Hepatocyte (in vitro differentiated cells): ENCODE measurements at regions not wholly inside any gene's neighbourhood (a gene's known extent, or its start where the extent isn't known, plus 50 kb on each side); places are given as distances from the start of the nearest gene placed in this dataset.

Experiments
- DNase-seq: peaks from one replicate; pipeline ENCODE4 v3.0.0-alpha.2; 2016; ENCODE audit warnings: low spot score
- H2AFZ ChIP-seq: fragments of 200-600 bp; sonication (generic); 2 replicates; pipeline ENCODE4 v1.6.0; 2016; ENCODE audit warnings: antibody characterized with exemption, mild to moderate bottlenecking
- H3K27ac ChIP-seq: fragments of 200-600 bp; sonication (generic); 2 replicates; pipeline ENCODE4 v1.5.1; 2016; ENCODE audit warnings: mild to moderate bottlenecking
- H3K27me3 ChIP-seq: fragments of 200-600 bp; sonication (generic); 2 replicates; pipeline ENCODE4 v1.6.1; 2016
- H3K36me3 ChIP-seq: fragments of 200-600 bp; sonication (generic); replicated peaks from 2 replicates; pipeline ENCODE4 v1.5.1; 2016; ENCODE audit warnings: low read depth; ENCODE audit not compliant: insufficient read depth
- H3K4me1 ChIP-seq: fragments of 200-600 bp; sonication (generic); 2 replicates; pipeline ENCODE4 v1.5.1; 2016; ENCODE audit warnings: mild to moderate bottlenecking, moderate library complexity; ENCODE audit not compliant: insufficient read depth
- H3K4me2 ChIP-seq: fragments of 200-600 bp; sonication (generic); 2 replicates; pipeline ENCODE4 v1.6.0; 2016
- H3K4me3 ChIP-seq: fragments of 200-600 bp; sonication (generic); 2 replicates; pipeline ENCODE4 v1.5.1; 2016; ENCODE audit warnings: mild to moderate bottlenecking
- H3K79me2 ChIP-seq: fragments of 200-600 bp; sonication (generic); 2 replicates; pipeline ENCODE4 v1.6.0; 2017; ENCODE audit warnings: mild to moderate bottlenecking
- H3K9me2 ChIP-seq: fragments of 200-600 bp; sonication (generic); replicated peaks from 2 replicates; pipeline ENCODE4 v1.6.0; 2017; ENCODE audit warnings: mild to moderate bottlenecking; ENCODE audit not compliant: insufficient read depth
- H3K9me3 ChIP-seq: fragments of 200-600 bp; sonication (generic); 2 replicates; pipeline ENCODE4 v1.5.1; 2016; ENCODE audit warnings: low read depth, mild to moderate bottlenecking
- H4K20me1 ChIP-seq: fragments of 200-600 bp; sonication (generic); 2 replicates; pipeline ENCODE4 v1.6.0; 2016; ENCODE audit warnings: mild to moderate bottlenecking; ENCODE audit not compliant: insufficient read depth, poor library complexity, severe bottlenecking
- EZH2 ChIP-seq: fragments of 200-600 bp; sonication (generic); IDR thresholded peaks from 2 replicates; pipeline ENCODE4 v1.6.1; 2016; ENCODE audit warnings: antibody characterized with exemption, mild to moderate bottlenecking, borderline replicate concordance
- EZH2phosphoT487 ChIP-seq: fragments of 200-600 bp; sonication (generic); IDR thresholded peaks from one replicate; pipeline ENCODE4 v1.6.1; 2018; ENCODE audit warnings: antibody characterized with exemption, mild to moderate bottlenecking, low read depth, moderate library complexity; ENCODE audit not compliant: unreplicated experiment, severe bottlenecking
- WGBS: methylation state at CpG from one replicate; pipeline ENCODE4 v1.1.6; 2016; ENCODE audit warnings: low lambda C conversion rate; ENCODE audit errors: missing lambda C conversion rate; 5-methylcytosine and 5-hydroxymethylcytosine counted together
- TF ChIP-seq, protein P1 (sequence below): fragments of 200-600 bp; sonication (generic); IDR thresholded peaks from 2 replicates; pipeline ENCODE4 v1.5.1; 2016; ENCODE audit warnings: antibody characterized with exemption, mild to moderate bottlenecking; ENCODE audit not compliant: poor library complexity

DNA sequence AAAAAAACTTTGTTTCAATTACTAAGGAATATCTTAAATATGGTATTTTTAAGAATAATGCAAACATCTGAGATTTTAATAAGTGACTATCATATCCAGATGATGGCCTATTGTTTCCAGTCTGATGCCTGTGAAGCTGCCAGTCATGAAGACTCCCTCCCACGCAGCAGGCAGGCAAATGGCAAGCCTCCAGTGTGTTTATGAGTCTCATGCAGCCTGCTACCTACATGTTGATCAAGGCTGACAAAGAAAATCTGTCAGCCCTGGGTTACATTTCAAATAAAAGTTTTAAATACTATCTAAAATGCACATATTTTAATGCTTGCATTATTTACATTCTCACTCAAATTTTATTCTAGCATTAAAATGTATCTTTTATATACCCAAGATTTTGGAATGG, 137.6 kb upstream of the RNPC3 start:
- Histone ChIP-seq H4K20me1 (no peaks in the 10 kb centered on the region), H3K4me1 (no peaks in the 10 kb centered on the region), H3K36me3 (no peaks in the 10 kb centered on the region), H3K4me2 (no peak overlapping the region), H3K27me3 (no peaks in the 10 kb centered on the region), H3K4me3 (no peak overlapping the region), H3K79me2 (no peaks in the 10 kb centered on the region), H3K9me2 (no peaks in the 10 kb centered on the region), H2AFZ (no peak overlapping the region), H3K9me3 (no peaks in the 10 kb centered on the region), H3K27ac (no peak overlapping the region)
- no peak for DNase-seq
- TF ChIP-seq EZH2phosphoT487 (no peak), EZH2 (no peak)
- TF ChIP-seq, protein P1, sequence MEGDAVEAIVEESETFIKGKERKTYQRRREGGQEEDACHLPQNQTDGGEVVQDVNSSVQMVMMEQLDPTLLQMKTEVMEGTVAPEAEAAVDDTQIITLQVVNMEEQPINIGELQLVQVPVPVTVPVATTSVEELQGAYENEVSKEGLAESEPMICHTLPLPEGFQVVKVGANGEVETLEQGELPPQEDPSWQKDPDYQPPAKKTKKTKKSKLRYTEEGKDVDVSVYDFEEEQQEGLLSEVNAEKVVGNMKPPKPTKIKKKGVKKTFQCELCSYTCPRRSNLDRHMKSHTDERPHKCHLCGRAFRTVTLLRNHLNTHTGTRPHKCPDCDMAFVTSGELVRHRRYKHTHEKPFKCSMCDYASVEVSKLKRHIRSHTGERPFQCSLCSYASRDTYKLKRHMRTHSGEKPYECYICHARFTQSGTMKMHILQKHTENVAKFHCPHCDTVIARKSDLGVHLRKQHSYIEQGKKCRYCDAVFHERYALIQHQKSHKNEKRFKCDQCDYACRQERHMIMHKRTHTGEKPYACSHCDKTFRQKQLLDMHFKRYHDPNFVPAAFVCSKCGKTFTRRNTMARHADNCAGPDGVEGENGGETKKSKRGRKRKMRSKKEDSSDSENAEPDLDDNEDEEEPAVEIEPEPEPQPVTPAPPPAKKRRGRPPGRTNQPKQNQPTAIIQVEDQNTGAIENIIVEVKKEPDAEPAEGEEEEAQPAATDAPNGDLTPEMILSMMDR: no peak
- WGBS: 68% methylated on average over 1 of the region's 1 CpG

DNA sequence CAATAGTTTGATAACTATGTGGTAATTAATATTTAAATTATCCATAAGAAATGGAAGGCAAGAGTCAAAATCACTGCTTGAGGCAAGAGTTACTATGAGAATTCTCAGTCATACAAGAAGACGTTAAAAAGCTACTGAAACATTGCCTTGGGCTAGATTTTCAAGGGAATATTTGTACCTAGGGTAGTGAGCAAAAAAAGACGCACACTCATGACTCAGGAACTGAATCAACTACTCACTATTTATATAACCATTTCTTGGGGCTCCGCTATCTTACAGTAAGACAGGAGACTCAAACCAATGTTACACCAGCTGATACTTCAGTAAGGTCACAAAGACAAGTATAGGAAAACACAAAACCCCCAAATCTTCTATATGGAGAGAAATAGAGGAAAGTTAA, 151.5 kb upstream of the RNPC3 start:
- H3K36me3 ChIP-seq: no peaks in the 10 kb centered on the region
- no peak overlapping the region for H2AFZ ChIP-seq
- no peak overlapping the region for H3K4me3 ChIP-seq
- DNase-seq: no peak
- H3K27ac ChIP-seq: no peak overlapping the region
- 87% methylated on average over 3 of the region's 3 CpGs for WGBS
- no peaks in the 10 kb centered on the region for H3K9me2 ChIP-seq
- H4K20me1 ChIP-seq: no peaks in the 10 kb centered on the region
- no peak overlapping the region for H3K4me2 ChIP-seq
- no peaks in the 10 kb centered on the region for H3K27me3 ChIP-seq
- no peaks in the 10 kb centered on the region for H3K79me2 ChIP-seq
- H3K4me1 ChIP-seq: no peaks in the 10 kb centered on the region
- TF ChIP-seq EZH2: no peak
- H3K9me3 ChIP-seq: no peaks in the 10 kb centered on the region

DNA sequence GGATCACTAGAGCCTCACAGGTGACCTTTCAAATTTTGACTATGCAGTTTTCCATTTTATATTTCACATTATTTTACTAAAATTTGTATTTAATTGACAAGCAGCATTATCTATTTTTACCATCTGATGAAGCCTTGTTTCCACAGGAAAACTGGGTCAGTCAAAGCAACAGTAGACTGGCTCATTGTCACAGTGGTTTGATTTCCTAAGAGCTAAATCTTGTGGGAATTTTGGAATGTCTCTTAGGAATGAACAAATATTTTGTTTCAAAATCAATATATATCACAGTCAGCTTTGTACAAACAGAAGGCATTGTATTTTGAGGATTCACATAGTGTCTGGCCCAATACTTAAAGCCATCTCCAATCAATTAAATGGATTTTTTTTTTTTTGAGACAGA, 152.6 kb upstream of the RNPC3 start:
- no peak for TF ChIP-seq EZH2phosphoT487
- TF ChIP-seq EZH2: no peak
- TF ChIP-seq, protein P1: no peak
- H3K27me3 ChIP-seq: no peaks in the 10 kb centered on the region
- H3K79me2 ChIP-seq: no peaks in the 10 kb centered on the region
- no peak overlapping the region for H3K4me2 ChIP-seq
- no peak overlapping the region for H3K4me3 ChIP-seq
- H3K9me3 ChIP-seq: no peaks in the 10 kb centered on the region
- H3K9me2 ChIP-seq: no peaks in the 10 kb centered on the region
- no peaks in the 10 kb centered on the region for H3K4me1 ChIP-seq
- H3K36me3 ChIP-seq: no peaks in the 10 kb centered on the region
- no peak overlapping the region for H3K27ac ChIP-seq
- DNase-seq: no peak
- H2AFZ ChIP-seq: no peak overlapping the region
- H4K20me1 ChIP-seq: no peaks in the 10 kb centered on the region

DNA sequence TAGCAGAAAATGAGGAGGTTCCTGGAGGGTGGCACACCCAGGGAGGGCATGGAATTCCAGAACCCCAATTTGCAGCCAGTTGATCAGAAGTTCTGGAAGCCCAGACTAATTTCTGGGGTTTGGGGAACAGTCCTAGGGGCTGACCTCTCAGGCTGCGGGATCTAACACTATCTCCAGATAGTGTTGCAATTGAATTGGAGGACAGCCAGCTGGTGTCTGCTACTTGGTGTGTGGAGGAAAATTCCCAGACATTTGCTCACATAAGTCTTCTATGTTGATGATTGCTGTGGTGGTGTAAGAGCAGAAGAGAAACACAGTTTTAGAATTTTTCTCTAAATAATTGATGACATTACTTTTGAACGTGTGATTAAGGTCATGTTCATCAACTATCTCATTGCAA, 154.3 kb upstream of the RNPC3 start:
- no peak for TF ChIP-seq EZH2
- TF ChIP-seq, protein P1: no peak
- no peak for TF ChIP-seq EZH2phosphoT487
- Histone ChIP-seq H3K9me2 (no peaks in the 10 kb centered on the region), H3K4me3 (no peak overlapping the region), H2AFZ (no peak overlapping the region), H3K27me3 (no peaks in the 10 kb centered on the region), H3K4me1 (no peaks in the 10 kb centered on the region), H4K20me1 (no peaks in the 10 kb centered on the region), H3K79me2 (no peaks in the 10 kb centered on the region), H3K9me3 (no peaks in the 10 kb centered on the region), H3K27ac (no peak overlapping the region), H3K4me2 (no peak overlapping the region), H3K36me3 (no peaks in the 10 kb centered on the region)
- 73% methylated on average over 2 of the region's 2 CpGs for WGBS
- peak; percentile 39 for DNase-seq
